Kasumi-1 (cell line): ENCODE measurements at regions not wholly inside any gene's neighbourhood (a gene's known extent, or its start where the extent isn't known, plus 50 kb on each side); places are given as distances from the start of the nearest gene placed in this dataset.

ENCODE experiments used
- DNase-seq, 2 experiments: peaks; one replicate each; lab custom pipeline; 2025; lab: John Stamatoyannopoulos, UW

GRCh38 chr4:135605076-135605475, 1403.5 kb upstream of the PABPC4L start:
- no peak for DNase-seq

- no peak for DNase-seq
These were observed 1402.9 kb upstream of the PABPC4L start for GRCh38 chr4:135604531-135604930.

GRCh38 chr4:135601351-135601750, 1399.8 kb upstream of the PABPC4L start:
- no peak for DNase-seq

- DNase-seq, result no peak
These were observed 1396.6 kb upstream of the PABPC4L start for GRCh38 chr4:135598151-135598550.

- DNase-seq, result no peak
These were observed 1392.9 kb upstream of the PABPC4L start for GRCh38 chr4:135594521-135594920.

- no peak for DNase-seq
These were observed 1373.5 kb upstream of the PABPC4L start for GRCh38 chr4:135575041-135575440.

GRCh38 chr4:135573251-135573650, 1371.7 kb upstream of the PABPC4L start:
- DNase-seq, result no peak

GRCh38 chr4:135564090-135564489, 1362.5 kb upstream of the PABPC4L start:
- DNase-seq, result no peak

- DNase-seq, result no peak
These were observed 1351.6 kb upstream of the PABPC4L start for GRCh38 chr4:135553213-135553612.

- no peak for DNase-seq
These were observed 1350.5 kb upstream of the PABPC4L start for GRCh38 chr4:135552131-135552530.

GRCh38 chr4:135548711-135549110, 1347.1 kb upstream of the PABPC4L start:
- DNase-seq, result no peak

- DNase-seq, result no peak
These were observed 1344.2 kb upstream of the PABPC4L start for GRCh38 chr4:135545616-135546317.

- peak in 1 of 2 experiments; percentile 22 for DNase-seq
These were observed 1337.1 kb upstream of the PABPC4L start for GRCh38 chr4:135538698-135539097.

- DNase-seq, result peak; percentile 18 to 30
These were observed 1331.5 kb upstream of the PABPC4L start for GRCh38 chr4:135533053-135533452.

GRCh38 chr4:135532132-135532531, 1330.5 kb upstream of the PABPC4L start:
- no peak for DNase-seq

GRCh38 chr4:135515295-135515694, 1313.7 kb upstream of the PABPC4L start:
- DNase-seq, result no peak

GRCh38 chr4:135510582-135510981, 1309.0 kb upstream of the PABPC4L start:
- no peak for DNase-seq

- DNase-seq, result no peak
These were observed 1306.6 kb upstream of the PABPC4L start for GRCh38 chr4:135508006-135508714.

GRCh38 chr4:135497563-135498152, 1296.1 kb upstream of the PABPC4L start:
- DNase-seq, result no peak

- DNase-seq, result no peak
These were observed 1290.8 kb upstream of the PABPC4L start for GRCh38 chr4:135492439-135492838.

GRCh38 chr4:135485371-135485770, 1283.8 kb upstream of the PABPC4L start:
- DNase-seq, result no peak

- DNase-seq, result no peak
These were observed 1274.7 kb upstream of the PABPC4L start for GRCh38 chr4:135476272-135476671.

- DNase-seq, result no peak
These were observed 1262.7 kb upstream of the PABPC4L start for GRCh38 chr4:135464311-135464710.
